Testis (tissue), 2 donors: ENCODE measurements at regions not wholly inside any gene's neighbourhood (a gene's known extent, or its start where the extent isn't known, plus 50 kb on each side); places are given as distances from the start of the nearest gene placed in this dataset.

ENCODE experiments used
- POLR2A ChIP-seq: fragments of 450-650 bp; IDR thresholded peaks from one replicate; pipeline ENCODE4 v1.6.1; 2017; ENCODE audit warnings: antibody characterized with exemption, mild to moderate bottlenecking, moderate library complexity
- TF ChIP-seq, protein P1 (sequence below), 3 experiments: fragments of 450-650 bp in 2 of 3; fragments of 200-600 bp in 1 of 3; sonication (generic) in 1 of 3; IDR thresholded peaks; one replicate each; pipeline ENCODE4 v1.5.1; 2016 to 2019; ENCODE audit warnings: antibody characterized with exemption in 3 of 3, mild to moderate bottlenecking in 2 of 3, moderate library complexity in 1 of 3

DNA sequence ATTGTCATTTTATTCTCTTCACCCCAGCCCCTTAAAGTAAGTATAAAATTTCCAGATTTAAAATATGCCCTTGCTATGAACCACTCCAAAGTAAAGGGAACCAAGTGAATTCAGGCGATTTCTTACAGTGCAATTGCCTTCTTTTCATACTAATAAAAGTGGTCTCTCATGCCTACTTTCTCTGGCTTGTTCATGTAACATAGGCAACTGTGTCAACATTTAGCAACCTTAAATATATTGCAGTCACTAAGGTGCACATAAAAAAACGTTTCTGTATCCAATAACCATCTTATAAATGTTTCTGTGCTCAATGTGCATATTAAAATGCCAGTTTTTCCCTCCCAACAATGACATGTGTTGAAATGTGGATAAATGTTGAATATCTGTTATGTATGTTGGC lies 271.6 kb upstream of the DCN start:
- TF ChIP-seq POLR2A: no peak
- TF ChIP-seq, protein P1, sequence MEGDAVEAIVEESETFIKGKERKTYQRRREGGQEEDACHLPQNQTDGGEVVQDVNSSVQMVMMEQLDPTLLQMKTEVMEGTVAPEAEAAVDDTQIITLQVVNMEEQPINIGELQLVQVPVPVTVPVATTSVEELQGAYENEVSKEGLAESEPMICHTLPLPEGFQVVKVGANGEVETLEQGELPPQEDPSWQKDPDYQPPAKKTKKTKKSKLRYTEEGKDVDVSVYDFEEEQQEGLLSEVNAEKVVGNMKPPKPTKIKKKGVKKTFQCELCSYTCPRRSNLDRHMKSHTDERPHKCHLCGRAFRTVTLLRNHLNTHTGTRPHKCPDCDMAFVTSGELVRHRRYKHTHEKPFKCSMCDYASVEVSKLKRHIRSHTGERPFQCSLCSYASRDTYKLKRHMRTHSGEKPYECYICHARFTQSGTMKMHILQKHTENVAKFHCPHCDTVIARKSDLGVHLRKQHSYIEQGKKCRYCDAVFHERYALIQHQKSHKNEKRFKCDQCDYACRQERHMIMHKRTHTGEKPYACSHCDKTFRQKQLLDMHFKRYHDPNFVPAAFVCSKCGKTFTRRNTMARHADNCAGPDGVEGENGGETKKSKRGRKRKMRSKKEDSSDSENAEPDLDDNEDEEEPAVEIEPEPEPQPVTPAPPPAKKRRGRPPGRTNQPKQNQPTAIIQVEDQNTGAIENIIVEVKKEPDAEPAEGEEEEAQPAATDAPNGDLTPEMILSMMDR (IDR thresholded peaks at IDR 0.05): no peak
